T-helper 2 cell treated with Interferon-gamma antibody and Interleukin-4, amounts not matched to agents 5 μg/mL and 100 μg/mL, for 36 hours (primary cell): ENCODE measurements at regions not wholly inside any gene's neighbourhood (a gene's known extent, or its start where the extent isn't known, plus 50 kb on each side); places are given as distances from the start of the nearest gene placed in this dataset.

Experiments used
- DNase-seq: peaks from one replicate; pipeline ENCODE4 v3.0.0; 2021; ENCODE audit warnings: low spot score
- H3K27ac Mint-ChIP-seq: one replicate; pipeline ENCODE4 v1.8.0; 2021; ENCODE audit warnings: mild to moderate bottlenecking, mixed read lengths
- H3K27me3 Mint-ChIP-seq: one replicate; pipeline ENCODE4 v1.8.0; 2021; ENCODE audit warnings: low read depth, mixed read lengths
- H3K36me3 Mint-ChIP-seq: one replicate; pipeline ENCODE4 v1.8.0; 2021; ENCODE audit warnings: low read depth, mixed read lengths
- H3K4me1 Mint-ChIP-seq: one replicate; pipeline ENCODE4 v1.8.0; 2021; ENCODE audit warnings: low read depth, mixed read lengths
- H3K4me3 Mint-ChIP-seq: one replicate; pipeline ENCODE4 v1.8.0; 2022; ENCODE audit warnings: mild to moderate bottlenecking, moderate library complexity, mixed read lengths
- H3K9me3 Mint-ChIP-seq: one replicate; pipeline ENCODE4 v1.8.0; 2021; ENCODE audit warnings: mixed read lengths

- Mint-ChIP-seq H3K36me3 (no peaks in the 10 kb centered on the region), H3K4me3 (no peak overlapping the region), H3K9me3 (no peaks in the 10 kb centered on the region), H3K4me1 (no peaks in the 10 kb centered on the region), H3K27ac (no peak overlapping the region), H3K27me3 (no peaks in the 10 kb centered on the region)
- no peak for DNase-seq
Measured at GRCh38 chr4:124343661-124344171, 368.8 kb downstream of the ANKRD50 start.

GRCh38 chr4:124372916-124373315 is 339.6 kb downstream of the ANKRD50 start:
- no peaks in the 10 kb centered on the region for H3K4me1 Mint-ChIP-seq
- no peaks in the 10 kb centered on the region for H3K36me3 Mint-ChIP-seq
- no peaks in the 10 kb centered on the region for H3K27me3 Mint-ChIP-seq
- no peaks in the 10 kb centered on the region for H3K9me3 Mint-ChIP-seq
- DNase-seq: no peak
- H3K4me3 Mint-ChIP-seq: no peak overlapping the region
- no peak overlapping the region for H3K27ac Mint-ChIP-seq

- Mint-ChIP-seq H3K36me3 (no peaks in the 10 kb centered on the region), H3K4me1 (no peaks in the 10 kb centered on the region), H3K9me3 (no peaks in the 10 kb centered on the region), H3K4me3 (no peak overlapping the region), H3K27ac (no peak overlapping the region), H3K27me3 (no peaks in the 10 kb centered on the region)
- DNase-seq: no peak
Measured at GRCh38 chr4:124386163-124386562, 326.4 kb downstream of the ANKRD50 start.

- H3K9me3 Mint-ChIP-seq: no peaks in the 10 kb centered on the region
- no peak for DNase-seq
- no peak overlapping the region for H3K27ac Mint-ChIP-seq
- no peaks in the 10 kb centered on the region for H3K27me3 Mint-ChIP-seq
- H3K36me3 Mint-ChIP-seq: no peaks in the 10 kb centered on the region
- no peak overlapping the region for H3K4me3 Mint-ChIP-seq
- no peaks in the 10 kb centered on the region for H3K4me1 Mint-ChIP-seq
Measured at GRCh38 chr4:124386648-124387047, 325.9 kb downstream of the ANKRD50 start.

GRCh38 chr4:124389591-124389990 is 322.9 kb downstream of the ANKRD50 start:
- Mint-ChIP-seq H3K9me3 (no peaks in the 10 kb centered on the region), H3K27me3 (no peaks in the 10 kb centered on the region)

GRCh38 chr4:124390861-124391260 is 321.7 kb downstream of the ANKRD50 start:
- no peak for DNase-seq
- Mint-ChIP-seq H3K27me3 (no peaks in the 10 kb centered on the region), H3K27ac (no peak overlapping the region), H3K4me1 (no peaks in the 10 kb centered on the region), H3K9me3 (no peaks in the 10 kb centered on the region), H3K36me3 (no peaks in the 10 kb centered on the region), H3K4me3 (no peak overlapping the region)

More at GRCh38 chr4:124389591-124389990, 322.9 kb downstream of the ANKRD50 start:
- DNase-seq: no peak
- H3K36me3 Mint-ChIP-seq: no peaks in the 10 kb centered on the region
- no peak overlapping the region for H3K27ac Mint-ChIP-seq
- no peaks in the 10 kb centered on the region for H3K4me1 Mint-ChIP-seq
- H3K4me3 Mint-ChIP-seq: no peak overlapping the region

- DNase-seq: no peak
- Mint-ChIP-seq H3K27me3 (no peaks in the 10 kb centered on the region), H3K36me3 (no peaks in the 10 kb centered on the region), H3K4me3 (no peak overlapping the region), H3K9me3 (no peaks in the 10 kb centered on the region), H3K27ac (no peak overlapping the region), H3K4me1 (no peaks in the 10 kb centered on the region)
Measured at GRCh38 chr4:124396333-124396732, 316.2 kb downstream of the ANKRD50 start.

- H3K27me3 Mint-ChIP-seq: no peaks in the 10 kb centered on the region
- H3K36me3 Mint-ChIP-seq: no peaks in the 10 kb centered on the region
- H3K9me3 Mint-ChIP-seq: no peaks in the 10 kb centered on the region
- no peak overlapping the region for H3K4me3 Mint-ChIP-seq
- no peaks in the 10 kb centered on the region for H3K4me1 Mint-ChIP-seq
- no peak for DNase-seq
- no peak overlapping the region for H3K27ac Mint-ChIP-seq
Measured at GRCh38 chr4:124401606-124402005, 310.9 kb downstream of the ANKRD50 start.

- no peak for DNase-seq
- H3K36me3 Mint-ChIP-seq: no peaks in the 10 kb centered on the region
- H3K4me1 Mint-ChIP-seq: no peaks in the 10 kb centered on the region
- H3K27me3 Mint-ChIP-seq: no peaks in the 10 kb centered on the region
- no peak overlapping the region for H3K27ac Mint-ChIP-seq
- H3K9me3 Mint-ChIP-seq: no peaks in the 10 kb centered on the region
- H3K4me3 Mint-ChIP-seq: no peak overlapping the region
Measured at GRCh38 chr4:124409044-124409443, 303.5 kb downstream of the ANKRD50 start.

- DNase-seq: no peak
- H3K9me3 Mint-ChIP-seq: no peaks in the 10 kb centered on the region
- H3K4me1 Mint-ChIP-seq: no peaks in the 10 kb centered on the region
- H3K36me3 Mint-ChIP-seq: no peaks in the 10 kb centered on the region
- no peak overlapping the region for H3K27ac Mint-ChIP-seq
- no peaks in the 10 kb centered on the region for H3K27me3 Mint-ChIP-seq
- H3K4me3 Mint-ChIP-seq: no peak overlapping the region
Measured at GRCh38 chr4:124414276-124415040, 298.1 kb downstream of the ANKRD50 start.

GRCh38 chr4:124415146-124415545 is 297.4 kb downstream of the ANKRD50 start:
- H3K4me1 Mint-ChIP-seq: no peaks in the 10 kb centered on the region
- no peak overlapping the region for H3K4me3 Mint-ChIP-seq
- H3K36me3 Mint-ChIP-seq: no peaks in the 10 kb centered on the region
- no peak overlapping the region for H3K27ac Mint-ChIP-seq
- no peak for DNase-seq
- no peaks in the 10 kb centered on the region for H3K27me3 Mint-ChIP-seq
- H3K9me3 Mint-ChIP-seq: no peaks in the 10 kb centered on the region

- Mint-ChIP-seq H3K9me3 (no peaks in the 10 kb centered on the region), H3K4me3 (no peak overlapping the region), H3K27ac (no peak overlapping the region), H3K4me1 (no peaks in the 10 kb centered on the region), H3K36me3 (no peaks in the 10 kb centered on the region), H3K27me3 (no peaks in the 10 kb centered on the region)
- DNase-seq: no peak
Measured at GRCh38 chr4:124417371-124417770, 295.2 kb downstream of the ANKRD50 start.

GRCh38 chr4:124420166-124420695 is 292.3 kb downstream of the ANKRD50 start:
- no peak overlapping the region for H3K27ac Mint-ChIP-seq
- H3K9me3 Mint-ChIP-seq: no peaks in the 10 kb centered on the region
- H3K4me1 Mint-ChIP-seq: no peaks in the 10 kb centered on the region
- DNase-seq: no peak
- no peaks in the 10 kb centered on the region for H3K27me3 Mint-ChIP-seq
- no peaks in the 10 kb centered on the region for H3K36me3 Mint-ChIP-seq
- no peak overlapping the region for H3K4me3 Mint-ChIP-seq

- no peaks in the 10 kb centered on the region for H3K9me3 Mint-ChIP-seq
- no peaks in the 10 kb centered on the region for H3K27me3 Mint-ChIP-seq
- H3K27ac Mint-ChIP-seq: no peak overlapping the region
- no peak for DNase-seq
- H3K4me1 Mint-ChIP-seq: no peaks in the 10 kb centered on the region
- no peak overlapping the region for H3K4me3 Mint-ChIP-seq
- H3K36me3 Mint-ChIP-seq: no peaks in the 10 kb centered on the region
Measured at GRCh38 chr4:124423160-124423559, 289.4 kb downstream of the ANKRD50 start.

- H3K4me1 Mint-ChIP-seq: no peaks in the 10 kb centered on the region
- DNase-seq: no peak
- H3K4me3 Mint-ChIP-seq: no peak overlapping the region
- no peaks in the 10 kb centered on the region for H3K9me3 Mint-ChIP-seq
- H3K27me3 Mint-ChIP-seq: no peaks in the 10 kb centered on the region
- H3K36me3 Mint-ChIP-seq: no peaks in the 10 kb centered on the region
- no peak overlapping the region for H3K27ac Mint-ChIP-seq
Measured at GRCh38 chr4:124426279-124426678, 286.3 kb downstream of the ANKRD50 start.
